Choroid plexus epithelial cell (primary cell): ENCODE measurements at regions not wholly inside any gene's neighbourhood (a gene's known extent, or its start where the extent isn't known, plus 50 kb on each side); places are given as distances from the start of the nearest gene placed in this dataset.
A peak's percentile ranks its signal among the peaks of the same experiment; 100 is the strongest.

Source experiments
- DNase-seq: peaks from one replicate; pipeline ENCODE4 v3.0.0-alpha.2; 2010; ENCODE audit warnings: low read depth
- H3K4me3 ChIP-seq: 2 replicates; pipeline ENCODE4 v1.5.1; 2011; ENCODE audit warnings: low read depth, mild to moderate bottlenecking, control low read depth, low read length, moderate library complexity
- TF ChIP-seq, protein P1 (sequence below): conservative IDR thresholded peaks from 2 replicates; pipeline ENCODE4 v1.5.1; 2011; ENCODE audit warnings: low read depth, mild to moderate bottlenecking, control low read depth, inconsistent platforms, low read length, moderate library complexity

DNA sequence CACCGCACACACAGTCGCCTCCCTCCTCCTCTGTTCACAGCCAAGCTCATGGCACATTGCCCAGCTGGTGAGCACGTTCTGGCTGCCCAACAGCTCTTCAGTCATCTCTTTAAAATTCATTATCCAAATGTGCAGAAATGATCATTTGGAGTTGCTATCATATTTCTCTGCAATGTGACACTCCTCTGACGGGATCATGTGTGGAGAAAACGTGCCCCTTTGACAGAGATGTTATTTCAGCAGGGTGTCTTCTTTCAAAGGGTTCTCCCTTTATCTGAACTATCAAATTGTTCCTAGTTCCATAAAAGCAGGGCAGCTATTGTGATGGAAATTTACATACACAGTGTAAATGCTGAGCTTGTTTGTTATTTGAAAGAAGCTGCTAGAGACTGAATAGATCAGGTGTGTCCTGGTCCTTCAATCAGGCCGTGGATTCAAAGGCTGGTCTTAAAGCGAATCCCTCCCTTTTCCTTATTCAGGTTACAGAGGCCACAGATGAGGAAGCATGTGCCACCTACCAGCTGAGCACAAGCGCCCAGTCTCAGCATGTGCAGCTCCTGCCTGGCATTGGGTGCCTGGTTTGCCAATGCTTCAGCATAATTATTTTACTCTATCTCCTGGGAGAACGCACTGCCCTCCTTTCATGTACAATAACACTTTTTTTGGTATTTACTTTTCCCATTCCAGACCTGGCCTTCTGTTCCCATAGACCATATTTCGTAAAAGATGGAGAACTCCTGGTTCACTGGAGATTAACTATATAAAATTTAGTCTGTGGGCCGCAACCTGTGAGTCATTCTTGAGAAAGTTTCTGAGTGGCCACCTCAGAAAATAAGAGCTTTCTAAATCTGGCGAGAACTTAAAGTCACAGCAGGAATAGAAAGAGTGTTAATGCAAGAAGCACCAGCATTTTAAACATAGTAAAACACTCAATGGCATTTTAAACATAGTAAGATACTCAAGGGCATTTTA is 433.7 kb downstream of the ENC1 start:
- no peak overlapping the region for H3K4me3 ChIP-seq
- TF ChIP-seq, protein P1, sequence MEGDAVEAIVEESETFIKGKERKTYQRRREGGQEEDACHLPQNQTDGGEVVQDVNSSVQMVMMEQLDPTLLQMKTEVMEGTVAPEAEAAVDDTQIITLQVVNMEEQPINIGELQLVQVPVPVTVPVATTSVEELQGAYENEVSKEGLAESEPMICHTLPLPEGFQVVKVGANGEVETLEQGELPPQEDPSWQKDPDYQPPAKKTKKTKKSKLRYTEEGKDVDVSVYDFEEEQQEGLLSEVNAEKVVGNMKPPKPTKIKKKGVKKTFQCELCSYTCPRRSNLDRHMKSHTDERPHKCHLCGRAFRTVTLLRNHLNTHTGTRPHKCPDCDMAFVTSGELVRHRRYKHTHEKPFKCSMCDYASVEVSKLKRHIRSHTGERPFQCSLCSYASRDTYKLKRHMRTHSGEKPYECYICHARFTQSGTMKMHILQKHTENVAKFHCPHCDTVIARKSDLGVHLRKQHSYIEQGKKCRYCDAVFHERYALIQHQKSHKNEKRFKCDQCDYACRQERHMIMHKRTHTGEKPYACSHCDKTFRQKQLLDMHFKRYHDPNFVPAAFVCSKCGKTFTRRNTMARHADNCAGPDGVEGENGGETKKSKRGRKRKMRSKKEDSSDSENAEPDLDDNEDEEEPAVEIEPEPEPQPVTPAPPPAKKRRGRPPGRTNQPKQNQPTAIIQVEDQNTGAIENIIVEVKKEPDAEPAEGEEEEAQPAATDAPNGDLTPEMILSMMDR = no peak
- peak; percentile 80 for DNase-seq

DNA sequence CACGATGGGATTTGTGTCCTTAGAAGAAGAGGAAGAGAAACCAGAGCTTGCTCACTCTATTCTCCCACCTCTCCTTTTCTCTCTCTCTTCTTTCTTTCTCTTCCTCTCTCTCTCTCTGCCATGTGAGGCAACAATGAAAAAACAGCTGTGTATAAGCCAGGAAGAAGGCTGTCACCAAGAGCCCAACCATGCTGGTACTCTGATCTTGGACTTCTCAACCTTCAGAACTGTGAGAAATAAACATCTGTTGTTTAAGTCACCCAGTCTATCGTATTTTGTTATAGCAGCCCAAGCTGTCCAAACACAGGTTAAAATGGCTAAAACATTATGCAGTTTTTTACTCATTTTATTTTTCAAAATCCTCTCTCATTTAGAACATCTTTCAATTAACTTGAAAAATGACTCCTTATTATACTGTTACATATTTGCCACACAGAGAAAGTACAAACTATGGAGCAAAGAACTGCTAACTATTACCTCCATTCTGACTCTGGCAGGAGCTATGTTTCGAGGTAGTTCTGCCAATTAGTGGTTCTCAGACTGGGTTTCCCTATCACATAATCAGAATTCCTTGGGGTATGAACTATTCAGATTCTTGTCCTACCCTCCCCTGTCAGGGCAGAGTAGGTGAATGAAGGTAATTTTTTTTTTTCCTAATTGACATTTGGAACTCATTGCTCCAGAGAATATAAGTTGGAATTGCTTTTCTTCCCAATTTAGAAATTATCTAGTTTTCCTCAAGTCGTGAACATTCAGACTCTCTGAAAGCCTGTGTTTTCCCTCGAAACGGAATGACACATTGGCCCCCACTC is 434.6 kb downstream of the ENC1 start:
- no peak for DNase-seq
- no peak overlapping the region for H3K4me3 ChIP-seq
- TF ChIP-seq, protein P1 = no peak

DNA sequence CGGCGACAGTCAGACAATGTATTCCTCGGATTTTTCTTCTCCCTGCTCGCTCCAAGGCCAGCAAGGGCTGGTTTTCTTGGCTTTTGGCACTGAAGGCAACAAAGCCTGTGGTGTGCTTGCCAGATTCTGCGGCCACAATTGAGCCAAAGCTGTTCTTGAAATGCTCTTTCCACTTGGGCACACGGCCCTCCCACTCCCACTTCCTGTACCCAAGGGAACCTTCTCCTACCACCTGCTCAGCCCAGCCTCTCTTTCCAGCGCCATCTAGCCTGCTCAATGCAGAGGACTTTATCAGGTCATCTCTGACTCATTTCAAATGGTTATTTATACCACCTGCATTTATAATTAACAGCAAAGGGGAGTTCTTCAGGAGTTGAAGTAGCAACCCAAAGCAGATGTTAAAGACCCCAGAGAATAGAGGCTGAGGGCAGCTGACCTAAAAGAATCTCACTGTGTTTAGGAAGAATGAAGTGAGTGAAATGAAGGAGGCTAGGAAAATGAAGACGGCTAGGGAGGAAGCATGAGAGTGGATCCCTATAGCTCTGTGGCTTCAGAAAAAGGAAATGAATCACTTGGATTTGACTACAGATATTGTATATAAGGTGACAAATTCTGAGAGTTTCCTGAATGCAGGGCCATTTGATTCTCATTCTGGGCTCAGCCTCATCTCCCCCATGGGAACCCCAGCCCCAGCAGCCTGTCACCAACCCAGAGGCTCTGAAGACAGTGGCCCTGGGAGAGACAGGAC is 439.0 kb downstream of the ENC1 start:
- no peak overlapping the region for H3K4me3 ChIP-seq
- peak; percentile 36 for DNase-seq
- TF ChIP-seq, protein P1 = peak; percentile 24

DNA sequence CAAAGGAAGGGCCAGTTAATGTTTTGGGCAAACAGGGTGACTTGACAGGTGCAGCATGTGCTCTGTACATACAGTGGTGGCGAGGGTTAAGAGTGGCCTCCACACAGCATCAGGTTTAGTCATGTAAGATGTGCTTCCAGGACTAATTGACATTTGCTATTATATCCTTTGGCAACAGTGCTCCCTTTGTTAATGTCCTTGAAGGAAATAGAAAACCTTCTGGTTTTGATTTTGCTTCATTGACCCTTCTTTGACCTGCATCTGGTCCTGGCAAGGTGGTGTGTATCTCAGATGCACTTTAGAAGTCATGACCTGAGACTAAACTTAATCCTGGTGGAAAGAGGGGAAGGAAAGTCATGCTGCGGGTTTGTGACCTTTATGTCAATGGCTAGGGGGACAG is 440.0 kb downstream of the ENC1 start:
- TF ChIP-seq, protein P1 = no peak
- DNase-seq = no peak
- H3K4me3 ChIP-seq = no peak overlapping the region

DNA sequence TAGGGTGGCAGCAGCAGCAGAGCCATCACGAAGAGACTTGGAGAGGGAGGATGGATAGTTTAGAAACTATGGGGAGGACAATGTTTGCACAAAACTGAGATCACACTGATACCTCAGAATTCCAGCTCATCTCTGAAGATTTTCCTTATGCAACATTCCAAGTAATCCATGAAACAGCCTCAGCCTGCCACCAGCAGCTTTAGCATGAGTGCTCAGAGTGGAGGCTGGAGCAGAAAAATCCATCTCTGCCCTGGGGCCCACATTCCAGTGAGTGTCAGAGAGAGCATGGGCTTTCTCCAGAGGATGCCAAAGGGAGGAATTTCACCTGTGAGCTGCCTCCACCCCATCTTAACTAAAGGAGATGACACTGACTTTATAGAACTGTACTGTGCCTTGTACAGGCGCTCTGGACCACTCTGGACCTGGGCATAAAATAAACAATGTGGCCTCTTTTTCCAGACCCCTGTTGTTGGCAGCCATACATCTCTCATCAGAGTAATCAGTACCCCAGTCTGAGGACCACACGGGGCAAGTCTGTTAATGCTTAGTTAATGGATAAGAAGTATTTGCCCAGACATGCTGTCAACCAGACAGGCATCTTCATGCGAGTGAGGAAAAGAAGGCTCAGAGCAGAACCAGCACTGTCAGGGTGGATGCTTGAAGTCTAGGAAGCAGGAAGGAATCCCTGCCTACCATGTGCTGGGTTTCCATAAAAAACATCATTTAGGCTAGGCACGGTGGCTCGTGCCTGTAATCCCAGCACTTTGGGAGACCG is 440.9 kb downstream of the ENC1 start:
- DNase-seq = no peak
- H3K4me3 ChIP-seq = no peak overlapping the region
- TF ChIP-seq, protein P1 = no peak

DNA sequence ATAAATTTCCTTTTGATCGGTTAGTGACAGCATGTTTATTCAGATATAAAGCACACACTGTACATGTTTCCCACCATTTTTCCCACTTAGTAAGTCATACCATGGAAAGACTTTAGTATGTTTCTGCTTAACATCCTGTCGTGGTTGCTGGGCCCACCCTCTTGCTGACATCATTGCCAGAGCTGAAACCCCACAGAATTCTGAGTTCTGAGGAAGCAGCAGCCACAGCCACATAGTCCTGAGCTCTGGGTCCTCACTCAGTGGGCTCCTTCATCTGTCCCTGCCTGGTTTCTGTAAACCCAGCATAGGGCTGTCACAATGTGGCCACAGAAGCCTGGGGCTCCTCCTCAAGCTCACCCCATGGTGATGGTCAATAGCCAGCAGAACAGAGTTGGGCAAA is 441.5 kb downstream of the ENC1 start:
- no peak for DNase-seq
- TF ChIP-seq, protein P1 = no peak
- H3K4me3 ChIP-seq = no peak overlapping the region
